ENCODE measurements at regions not wholly inside any gene's neighbourhood (a gene's known extent, or its start where the extent isn't known, plus 50 kb on each side); places are given as distances from the start of the nearest gene placed in this dataset.

DNA sequence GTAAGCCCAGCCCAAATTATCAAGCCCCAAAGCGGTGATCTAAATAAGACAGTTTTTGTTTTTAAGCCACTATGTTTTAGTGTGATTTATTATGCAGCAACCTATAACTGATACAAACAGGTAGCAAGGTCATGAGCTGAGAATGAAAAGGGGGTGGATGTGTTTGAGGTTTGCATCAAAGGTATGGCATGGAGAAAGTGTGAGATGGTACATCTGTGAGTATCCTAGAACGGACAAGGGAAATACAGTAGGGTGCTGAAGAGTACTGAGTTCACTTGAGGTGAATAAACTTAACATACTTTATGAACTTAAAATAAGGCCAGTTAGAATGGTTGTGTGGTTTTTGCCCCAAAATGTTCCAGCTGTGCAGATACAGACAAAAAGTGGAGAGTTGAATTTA is 286.0 kb upstream of the B3GALT2 start (continued):
- TF ChIP-seq, protein P1, sequence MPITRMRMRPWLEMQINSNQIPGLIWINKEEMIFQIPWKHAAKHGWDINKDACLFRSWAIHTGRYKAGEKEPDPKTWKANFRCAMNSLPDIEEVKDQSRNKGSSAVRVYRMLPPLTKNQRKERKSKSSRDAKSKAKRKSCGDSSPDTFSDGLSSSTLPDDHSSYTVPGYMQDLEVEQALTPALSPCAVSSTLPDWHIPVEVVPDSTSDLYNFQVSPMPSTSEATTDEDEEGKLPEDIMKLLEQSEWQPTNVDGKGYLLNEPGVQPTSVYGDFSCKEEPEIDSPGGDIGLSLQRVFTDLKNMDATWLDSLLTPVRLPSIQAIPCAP (CRISPR knock-in tag; IDR thresholded peaks at IDR 0.05; ENCODE audit: borderline replicate concordance), result no peak
- TF ChIP-seq, protein P2, sequence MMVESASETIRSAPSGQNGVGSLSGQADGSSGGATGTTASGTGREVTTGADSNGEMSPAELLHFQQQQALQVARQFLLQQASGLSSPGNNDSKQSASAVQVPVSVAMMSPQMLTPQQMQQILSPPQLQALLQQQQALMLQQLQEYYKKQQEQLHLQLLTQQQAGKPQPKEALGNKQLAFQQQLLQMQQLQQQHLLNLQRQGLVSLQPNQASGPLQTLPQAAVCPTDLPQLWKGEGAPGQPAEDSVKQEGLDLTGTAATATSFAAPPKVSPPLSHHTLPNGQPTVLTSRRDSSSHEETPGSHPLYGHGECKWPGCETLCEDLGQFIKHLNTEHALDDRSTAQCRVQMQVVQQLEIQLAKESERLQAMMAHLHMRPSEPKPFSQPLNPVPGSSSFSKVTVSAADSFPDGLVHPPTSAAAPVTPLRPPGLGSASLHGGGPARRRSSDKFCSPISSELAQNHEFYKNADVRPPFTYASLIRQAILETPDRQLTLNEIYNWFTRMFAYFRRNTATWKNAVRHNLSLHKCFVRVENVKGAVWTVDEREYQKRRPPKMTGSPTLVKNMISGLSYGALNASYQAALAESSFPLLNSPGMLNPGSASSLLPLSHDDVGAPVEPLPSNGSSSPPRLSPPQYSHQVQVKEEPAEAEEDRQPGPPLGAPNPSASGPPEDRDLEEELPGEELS (CRISPR knock-in tag; IDR thresholded peaks at IDR 0.05; ENCODE audit: borderline replicate concordance), result no peak
- TF ChIP-seq HLTF (IDR thresholded peaks at IDR 0.05), result no peak
- TF ChIP-seq ZFP30 (CRISPR knock-in tag; IDR thresholded peaks at IDR 0.05; ENCODE audit: borderline replicate concordance), result no peak
- TF ChIP-seq, protein P3, sequence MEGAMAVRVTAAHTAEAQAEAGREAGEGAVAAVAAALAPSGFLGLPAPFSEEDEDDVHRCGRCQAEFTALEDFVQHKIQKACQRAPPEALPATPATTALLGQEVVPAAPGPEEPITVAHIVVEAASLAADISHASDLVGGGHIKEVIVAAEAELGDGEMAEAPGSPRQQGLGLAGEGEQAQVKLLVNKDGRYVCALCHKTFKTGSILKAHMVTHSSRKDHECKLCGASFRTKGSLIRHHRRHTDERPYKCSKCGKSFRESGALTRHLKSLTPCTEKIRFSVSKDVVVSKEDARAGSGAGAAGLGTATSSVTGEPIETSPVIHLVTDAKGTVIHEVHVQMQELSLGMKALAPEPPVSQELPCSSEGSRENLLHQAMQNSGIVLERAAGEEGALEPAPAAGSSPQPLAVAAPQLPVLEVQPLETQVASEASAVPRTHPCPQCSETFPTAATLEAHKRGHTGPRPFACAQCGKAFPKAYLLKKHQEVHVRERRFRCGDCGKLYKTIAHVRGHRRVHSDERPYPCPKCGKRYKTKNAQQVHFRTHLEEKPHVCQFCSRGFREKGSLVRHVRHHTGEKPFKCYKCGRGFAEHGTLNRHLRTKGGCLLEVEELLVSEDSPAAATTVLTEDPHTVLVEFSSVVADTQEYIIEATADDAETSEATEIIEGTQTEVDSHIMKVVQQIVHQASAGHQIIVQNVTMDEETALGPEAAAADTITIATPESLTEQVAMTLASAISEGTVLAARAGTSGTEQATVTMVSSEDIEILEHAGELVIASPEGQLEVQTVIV (CRISPR knock-in tag; IDR thresholded peaks at IDR 0.05; ENCODE audit: borderline replicate concordance), result no peak
- no peak for TF ChIP-seq NR4A1 (CRISPR knock-in tag; IDR thresholded peaks at IDR 0.05)
- TF ChIP-seq NR4A1 (tag; IDR thresholded peaks at IDR 0.05), result no peak
- no peak for TF ChIP-seq PPARD (CRISPR knock-in tag; IDR thresholded peaks at IDR 0.05)
- no peak for TF ChIP-seq KDM4B (IDR thresholded peaks at IDR 0.05; ENCODE audit: borderline replicate concordance in 2 of 2, low read depth in 1 of 2)
- TF ChIP-seq ATF7 (IDR thresholded peaks at IDR 0.05), result no peak
- no peak for TF ChIP-seq DACH1 (IDR thresholded peaks at IDR 0.05; ENCODE audit: partially characterized antibody)

All from K562 (cell line).